SU-DHL-6 (cell line): ENCODE measurements at regions not wholly inside any gene's neighbourhood (a gene's known extent, or its start where the extent isn't known, plus 50 kb on each side); places are given as distances from the start of the nearest gene placed in this dataset.

Experiments used
- CTCF ChIP-seq: fragments of 200-600 bp; sonication (generic); IDR thresholded peaks from one replicate; pipeline ENCODE4 v1.5.1; 2017; ENCODE audit warnings: antibody characterized with exemption, mild to moderate bottlenecking, low read length, moderate library complexity; ENCODE audit not compliant: insufficient read depth, poor library complexity, severe bottlenecking
- EZH2phosphoT487 ChIP-seq: fragments of 200-600 bp; sonication (generic), shearing (Covaris generic); conservative IDR thresholded peaks from 2 replicates; pipeline ENCODE4 v1.6.1; 2018; ENCODE audit warnings: mild to moderate bottlenecking, antibody characterized with exemption, low read length, moderate library complexity, mixed read lengths

- peak; percentile 13 for TF ChIP-seq CTCF
- TF ChIP-seq EZH2phosphoT487, result no peak
Observed at GRCh38 chrX:143437439-143437838, 79.8 kb downstream of the SPANXN3 start.
